Activated CD4-positive, alpha-beta T cell treated with anti-CD3 and anti-CD28 coated beads, Interleukin-2, amount 50 U/mL, for 16 hours (primary cell): ENCODE measurements at regions not wholly inside any gene's neighbourhood (a gene's known extent, or its start where the extent isn't known, plus 50 kb on each side); places are given as distances from the start of the nearest gene placed in this dataset.

ENCODE experiments used
- DNase-seq: peaks from one replicate; pipeline ENCODE4 v3.0.0-alpha.2; 2020

DNA sequence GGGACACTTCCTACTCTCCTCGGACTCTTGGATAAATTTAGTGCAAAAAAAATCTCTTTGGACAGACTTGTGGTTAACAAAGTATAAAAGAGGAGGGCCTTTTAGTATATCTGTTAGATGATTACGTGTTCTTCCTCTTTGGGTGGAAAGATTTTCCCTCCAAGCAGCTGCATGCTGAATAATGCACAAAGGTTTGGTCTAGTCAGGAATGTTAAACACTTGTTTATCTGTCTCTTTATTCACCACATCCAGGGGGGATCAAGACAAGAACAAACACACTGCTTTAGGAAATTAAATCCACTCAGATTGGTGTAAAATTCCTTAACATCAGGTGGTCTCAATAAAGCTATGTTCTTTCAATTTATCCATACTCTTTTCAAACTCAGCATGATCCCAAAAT is 260.9 kb upstream of the CHD6 start:
- no peak for DNase-seq

- no peak for DNase-seq
These were observed 259.7 kb upstream of the CHD6 start for GRCh38 chr20:41877911-41878310.

GRCh38 chr20:41874658-41875057 is 256.5 kb upstream of the CHD6 start:
- DNase-seq = no peak

GRCh38 chr20:41872930-41873329 is 254.8 kb upstream of the CHD6 start:
- DNase-seq = no peak

GRCh38 chr20:41870869-41871462 is 252.8 kb upstream of the CHD6 start:
- no peak for DNase-seq

DNA sequence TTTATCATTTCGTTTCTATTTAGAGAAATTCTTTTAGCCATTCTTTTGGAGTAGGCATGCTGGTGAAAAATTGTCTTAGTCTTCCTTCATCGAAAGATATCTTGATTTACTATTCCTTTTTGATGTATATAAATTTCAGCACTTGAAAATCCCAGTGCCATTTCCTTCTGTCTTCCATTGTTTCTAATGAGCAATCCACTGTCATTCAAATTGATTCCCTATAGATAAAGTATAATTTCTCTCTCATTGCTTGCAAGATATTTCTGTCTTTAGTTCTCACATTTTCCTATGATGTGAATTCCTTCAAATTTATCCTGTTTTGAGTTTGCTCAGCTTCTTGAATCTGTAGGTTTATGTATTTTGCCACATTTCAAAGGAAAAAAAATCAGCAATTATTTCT is 251.1 kb upstream of the CHD6 start:
- DNase-seq = no peak

GRCh38 chr20:41865938-41866337 is 247.8 kb upstream of the CHD6 start:
- DNase-seq = no peak

GRCh38 chr20:41862476-41862875 is 244.3 kb upstream of the CHD6 start:
- DNase-seq = no peak

- no peak for DNase-seq
These were observed 243.7 kb upstream of the CHD6 start for GRCh38 chr20:41861772-41862422.

GRCh38 chr20:41854765-41855164 is 236.6 kb upstream of the CHD6 start:
- DNase-seq = no peak

DNA sequence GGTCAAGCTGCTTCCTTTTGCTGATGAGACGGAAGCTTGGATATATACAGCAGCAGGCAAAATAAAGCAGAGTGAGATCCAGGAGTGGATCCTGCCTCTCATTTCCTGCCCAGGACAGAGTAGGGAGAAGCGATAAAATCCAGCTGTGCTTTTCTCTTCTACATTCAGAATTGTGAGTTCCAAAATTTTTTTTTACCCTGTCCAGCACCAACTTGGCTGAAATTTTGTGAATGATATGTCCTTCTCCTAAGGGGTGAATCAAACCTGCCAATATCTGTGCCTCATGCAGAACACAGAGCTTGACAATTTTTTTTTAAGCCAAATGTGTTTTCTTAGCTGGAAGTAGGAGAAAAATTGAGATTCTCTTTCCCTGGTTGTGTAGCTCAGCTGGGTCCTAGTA is 235.6 kb upstream of the CHD6 start:
- no peak for DNase-seq

- DNase-seq = no peak
These were observed 230.0 kb upstream of the CHD6 start for GRCh38 chr20:41848180-41848579.

- DNase-seq = no peak
These were observed 219.6 kb upstream of the CHD6 start for GRCh38 chr20:41837669-41838224.

DNA sequence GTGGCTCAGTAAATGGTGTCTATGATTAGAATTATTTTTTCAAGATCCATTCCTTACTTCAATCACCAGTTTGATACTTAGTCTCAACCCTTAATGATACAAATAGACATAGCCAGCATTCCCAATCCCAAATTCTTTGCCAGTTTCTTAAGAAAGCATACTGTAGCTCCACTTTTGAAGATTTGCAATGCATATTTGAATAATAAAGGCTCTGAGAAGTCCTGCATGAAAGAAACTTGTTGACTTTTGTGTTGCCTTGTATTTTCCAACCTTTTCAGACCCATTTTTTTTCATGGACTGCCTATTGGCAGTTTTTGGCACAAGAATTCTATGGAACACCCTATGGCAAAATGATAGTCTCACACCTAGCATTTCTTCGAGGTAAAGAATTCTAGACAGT is 215.6 kb upstream of the CHD6 start:
- DNase-seq = no peak

DNA sequence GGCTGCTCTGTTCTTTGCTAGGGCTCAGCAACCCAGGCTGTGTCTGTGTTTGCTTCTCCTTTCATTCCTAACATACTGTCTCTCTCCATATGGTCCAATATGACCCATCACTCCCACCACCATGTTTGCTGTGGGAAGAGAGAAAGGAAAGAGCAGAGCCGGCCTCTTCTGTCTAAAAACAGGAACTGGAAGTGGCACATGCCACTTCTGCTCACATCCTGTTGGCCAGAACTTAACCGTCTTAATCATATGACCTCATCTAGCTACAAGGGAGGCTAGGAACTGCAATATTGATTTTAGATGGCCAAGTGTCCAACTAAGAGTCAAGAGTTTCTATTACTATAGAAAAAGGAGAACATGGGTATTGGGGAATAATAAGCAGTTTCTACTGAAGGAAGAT is 212.5 kb upstream of the CHD6 start:
- DNase-seq = no peak

GRCh38 chr20:41819436-41819835 is 201.3 kb upstream of the CHD6 start:
- no peak for DNase-seq

DNA sequence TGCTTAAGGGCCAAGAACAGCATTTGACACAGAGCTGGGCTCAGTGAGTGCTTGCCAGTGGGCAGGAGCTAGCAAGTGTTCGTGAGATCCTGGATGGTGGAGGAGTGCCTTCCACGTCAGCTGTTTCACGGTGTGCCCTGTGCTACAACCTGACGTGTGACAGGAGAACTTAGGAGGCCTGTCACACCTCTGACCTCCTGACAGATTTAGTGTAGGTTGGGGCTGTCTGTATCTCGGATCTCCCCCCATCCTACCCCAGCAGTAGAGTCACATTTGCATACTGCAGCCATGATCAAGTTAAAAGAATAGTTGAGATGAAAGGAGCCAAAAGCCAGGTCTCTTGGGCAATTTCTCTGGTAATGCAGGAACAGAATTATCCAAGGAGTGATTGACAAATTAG is 200.8 kb upstream of the CHD6 start:
- DNase-seq = no peak

DNA sequence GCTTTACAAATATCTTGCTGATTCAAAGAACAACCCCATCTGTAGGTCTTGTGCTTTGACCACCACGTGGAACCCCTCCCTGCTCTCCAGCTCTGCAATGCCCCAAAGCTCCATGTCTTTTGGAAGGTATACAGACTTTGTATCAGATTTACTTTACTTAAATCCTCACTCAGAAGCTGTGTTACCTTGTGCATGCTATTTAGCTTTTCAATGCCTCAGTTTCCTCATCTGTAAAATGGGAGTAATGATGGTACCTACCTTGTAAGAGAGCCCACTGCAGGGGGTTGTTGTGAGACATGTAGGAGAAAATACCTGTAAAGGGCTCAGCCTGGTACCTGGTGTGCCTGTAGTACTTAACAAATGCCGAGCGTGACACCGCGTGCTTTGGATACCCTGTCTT is 200.2 kb upstream of the CHD6 start:
- no peak for DNase-seq

DNA sequence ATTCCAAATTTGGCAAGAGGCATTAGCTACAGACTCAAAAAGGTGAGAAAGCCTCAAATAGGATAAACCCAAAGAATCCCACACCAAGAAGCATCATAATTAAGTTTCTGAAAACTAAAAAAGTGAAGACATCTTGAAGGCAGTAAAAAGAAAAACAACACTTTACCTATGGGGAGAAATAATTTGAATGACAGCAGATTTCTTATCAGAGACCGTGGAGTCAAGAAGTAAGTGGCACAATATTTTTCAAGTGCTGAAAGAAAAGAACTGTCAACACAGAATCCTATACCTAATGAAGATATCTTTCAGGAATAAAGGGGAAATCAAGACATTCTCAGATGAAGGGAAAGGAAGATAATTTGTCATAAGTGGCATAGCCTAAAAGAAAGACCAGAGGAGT is 193.3 kb upstream of the CHD6 start:
- DNase-seq = no peak

DNA sequence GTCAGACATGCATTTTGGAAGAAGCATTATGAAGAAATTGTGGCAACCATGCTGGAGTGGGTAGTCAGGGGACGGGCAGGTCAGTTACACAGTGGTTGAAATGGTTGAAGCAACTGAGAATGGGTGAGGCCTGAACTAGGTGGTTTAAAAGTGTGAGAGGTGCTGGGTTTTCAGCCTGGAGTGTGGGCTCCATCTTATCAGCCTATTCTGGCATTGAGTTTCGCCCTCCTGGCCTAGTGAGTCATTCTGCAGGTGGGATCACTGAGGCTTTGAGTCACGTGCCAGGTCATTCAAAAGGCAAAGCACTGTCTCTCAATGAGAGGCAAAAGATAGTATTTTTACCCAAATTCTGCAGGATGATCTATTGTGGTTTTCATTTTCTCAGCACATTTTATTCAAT is 181.9 kb upstream of the CHD6 start:
- DNase-seq = no peak

- DNase-seq = no peak
These were observed 180.8 kb upstream of the CHD6 start for GRCh38 chr20:41798930-41799502.

- DNase-seq = no peak
These were observed 168.0 kb upstream of the CHD6 start for GRCh38 chr20:41786158-41786557.

- DNase-seq = no peak
These were observed 166.2 kb upstream of the CHD6 start for GRCh38 chr20:41784209-41784958.
